Germinal center (tissue), 1 donor: ENCODE measurements at regions not wholly inside any gene's neighbourhood (a gene's known extent, or its start where the extent isn't known, plus 50 kb on each side); places are given as distances from the start of the nearest gene placed in this dataset.
"Not testable (repeated sequence)": the region's sequence is repeated elsewhere in the genome, so short reads cannot be mapped to it uniquely, and the experiment has no call there.

ENCODE experiments used
- DNase-seq: peaks from one replicate; pipeline ENCODE4 v3.0.0; 2012; ENCODE audit warnings: mixed read lengths, low spot score

GRCh38 chr18:28485918-28486317 lies 309.0 kb upstream of the CDH2 start:
- no peak for DNase-seq

GRCh38 chr18:28485210-28485801 lies 308.4 kb upstream of the CDH2 start:
- DNase-seq: no peak

GRCh38 chr18:28478531-28478930 lies 301.6 kb upstream of the CDH2 start:
- no peak for DNase-seq

- DNase-seq: no peak
These were observed 299.4 kb upstream of the CDH2 start for GRCh38 chr18:28476302-28476701.

- no peak for DNase-seq
These were observed 293.0 kb upstream of the CDH2 start for GRCh38 chr18:28469946-28470345.

- DNase-seq: no peak
These were observed 292.0 kb upstream of the CDH2 start for GRCh38 chr18:28468901-28469300.

- DNase-seq: no peak
These were observed 289.3 kb upstream of the CDH2 start for GRCh38 chr18:28466204-28466603.

- DNase-seq: no peak
These were observed 282.7 kb upstream of the CDH2 start for GRCh38 chr18:28459587-28459986.

- no peak for DNase-seq
These were observed 281.8 kb upstream of the CDH2 start for GRCh38 chr18:28458751-28459150.

- no peak for DNase-seq
These were observed 280.9 kb upstream of the CDH2 start for GRCh38 chr18:28457784-28458183.

GRCh38 chr18:28455971-28456370 lies 279.0 kb upstream of the CDH2 start:
- DNase-seq: no peak

GRCh38 chr18:28439870-28440269 lies 262.9 kb upstream of the CDH2 start:
- DNase-seq: no peak

GRCh38 chr18:28438381-28438780 lies 261.5 kb upstream of the CDH2 start:
- no peak for DNase-seq

- no peak for DNase-seq
These were observed 255.4 kb upstream of the CDH2 start for GRCh38 chr18:28432339-28432738.

GRCh38 chr18:28425886-28426285 lies 249.0 kb upstream of the CDH2 start:
- no peak for DNase-seq

- no peak for DNase-seq
These were observed 245.6 kb upstream of the CDH2 start for GRCh38 chr18:28422577-28422976.

- not testable (repeated sequence) for DNase-seq
These were observed 245.0 kb upstream of the CDH2 start for GRCh38 chr18:28421950-28422349.

GRCh38 chr18:28412521-28412920 lies 235.6 kb upstream of the CDH2 start:
- no peak for DNase-seq

- no peak for DNase-seq
These were observed 234.9 kb upstream of the CDH2 start for GRCh38 chr18:28411806-28412205.

- no peak for DNase-seq
These were observed 232.9 kb upstream of the CDH2 start for GRCh38 chr18:28409811-28410210.

- no peak for DNase-seq
These were observed 231.6 kb upstream of the CDH2 start for GRCh38 chr18:28408528-28408927.

GRCh38 chr18:28407681-28408080 lies 230.8 kb upstream of the CDH2 start:
- DNase-seq: no peak

GRCh38 chr18:28406533-28406932 lies 229.6 kb upstream of the CDH2 start:
- no peak for DNase-seq

GRCh38 chr18:28404694-28405093 lies 227.8 kb upstream of the CDH2 start:
- no peak for DNase-seq
